ENCODE measurements at regions not wholly inside any gene's neighbourhood (a gene's known extent, or its start where the extent isn't known, plus 50 kb on each side); places are given as distances from the start of the nearest gene placed in this dataset.

GRCh38 chr13:62130062-62130970, 714.7 kb upstream of the PCDH20 start:
- ChIA-PET CTCF (interaction anchor here (0.6 kb wide), 1 partner anchor 13 kb away, joined by 3 read pairs; no protein-coding TSS in a partner anchor), POLR2A (no interaction called here)
- DNase-seq (ENCODE audit: low read depth, low spot score) = no peak
- no peak for TF ChIP-seq CTCF (IDR thresholded peaks at IDR 0.05; ENCODE audit: insufficient read depth, low read length, missing control alignments)
- H3K4me3 ChIP-seq (ENCODE audit: low read depth, low read length) = no peak overlapping the region

- ChIA-PET POLR2A (no interaction called here), CTCF (no interaction called here)
- no peak for DNase-seq (ENCODE audit: low read depth, low spot score)
- H3K4me3 ChIP-seq (ENCODE audit: low read depth, low read length) = no peak overlapping the region
- TF ChIP-seq CTCF (IDR thresholded peaks at IDR 0.05; ENCODE audit: insufficient read depth, low read length, missing control alignments) = no peak
These were observed 713.4 kb upstream of the PCDH20 start for GRCh38 chr13:62129000-62129551.

GRCh38 chr13:62126400-62126799, 710.8 kb upstream of the PCDH20 start:
- POLR2A ChIA-PET = no interaction called here
- H3K4me3 ChIP-seq (ENCODE audit: low read depth, low read length) = no peak overlapping the region
- CTCF ChIA-PET = no interaction called here
- no peak for DNase-seq (ENCODE audit: low read depth, low spot score)
- TF ChIP-seq CTCF (IDR thresholded peaks at IDR 0.05; ENCODE audit: insufficient read depth, low read length, missing control alignments) = no peak

- CTCF ChIA-PET = no interaction called here
- DNase-seq (ENCODE audit: low read depth, low spot score) = no peak
- POLR2A ChIA-PET = no interaction called here
These were observed 709.8 kb upstream of the PCDH20 start for GRCh38 chr13:62125451-62125850.

GRCh38 chr13:62123409-62123808, 707.8 kb upstream of the PCDH20 start:
- no peak for DNase-seq (ENCODE audit: low read depth, low spot score)
- CTCF ChIA-PET = no interaction called here
- TF ChIP-seq CTCF (IDR thresholded peaks at IDR 0.05; ENCODE audit: insufficient read depth, low read length, missing control alignments) = no peak
- POLR2A ChIA-PET = no interaction called here
- H3K4me3 ChIP-seq (ENCODE audit: low read depth, low read length) = no peak overlapping the region

More at GRCh38 chr13:62125451-62125850, 709.8 kb upstream of the PCDH20 start:
- TF ChIP-seq CTCF (IDR thresholded peaks at IDR 0.05; ENCODE audit: insufficient read depth, low read length, missing control alignments) = no peak
- no peak overlapping the region for H3K4me3 ChIP-seq (ENCODE audit: low read depth, low read length)

- ChIA-PET CTCF (no interaction called here), POLR2A (no interaction called here)
- H3K4me3 ChIP-seq (ENCODE audit: low read depth, low read length) = no peak overlapping the region
- DNase-seq (ENCODE audit: low read depth, low spot score) = no peak
- no peak for TF ChIP-seq CTCF (IDR thresholded peaks at IDR 0.05; ENCODE audit: insufficient read depth, low read length, missing control alignments)
These were observed 706.8 kb upstream of the PCDH20 start for GRCh38 chr13:62122434-62122833.
